Mammary epithelial cell (primary cell): ENCODE measurements at regions not wholly inside any gene's neighbourhood (a gene's known extent, or its start where the extent isn't known, plus 50 kb on each side); places are given as distances from the start of the nearest gene placed in this dataset.

Source experiments
- CTCF ChIP-seq, 2 donors: IDR thresholded peaks in 1 of 2; conservative IDR thresholded peaks in 1 of 2; 2 replicates each; pipeline ENCODE4 v1.5.1; 2011 to 2012; ENCODE audit warnings: inconsistent platforms in 2 of 2, low read length in 2 of 2, mild to moderate bottlenecking in 2 of 2, control low read depth in 1 of 2, low read depth in 1 of 2; ENCODE audit not compliant: insufficient read depth in 1 of 2; ENCODE audit errors: extremely low read depth in 1 of 2
- EZH2 ChIP-seq: IDR thresholded peaks from 2 replicates; pipeline ENCODE4 v1.6.1; 2012; ENCODE audit warnings: low read length, inconsistent platforms, borderline replicate concordance

- no peak for TF ChIP-seq CTCF (conservative IDR thresholded peaks at IDR 0.05 in 1 of 2, IDR thresholded peaks at IDR 0.05 in 1 of 2; ENCODE audit: extremely low read depth in 1 of 2, insufficient read depth in 1 of 2, low read depth in 1 of 2, low read length in 2 of 2)
- no peak for TF ChIP-seq EZH2
Measured at GRCh38 chr13:93058301-93058700, 168.3 kb upstream of the GPC6 start.
